ENCODE measurements at regions not wholly inside any gene's neighbourhood (a gene's known extent, or its start where the extent isn't known, plus 50 kb on each side); places are given as distances from the start of the nearest gene placed in this dataset.

DNA sequence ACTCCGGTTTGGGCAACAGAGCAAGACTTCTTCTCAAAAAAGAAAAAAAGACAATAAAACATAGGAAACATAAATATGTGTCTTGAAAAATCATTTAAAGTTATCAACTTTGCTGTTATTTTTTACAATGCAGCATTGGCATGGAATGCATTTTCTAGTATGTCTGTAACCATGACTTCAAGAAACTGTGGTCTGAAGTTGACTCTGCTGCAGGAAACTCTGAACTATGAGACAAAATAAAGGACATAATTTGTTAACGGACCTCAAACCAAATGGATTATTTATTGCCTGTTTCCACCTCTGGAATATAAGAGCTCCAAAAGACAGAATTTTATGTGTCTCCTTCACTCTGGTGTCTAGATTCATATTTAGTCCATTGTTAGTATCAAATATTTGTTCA lies 79.1 kb downstream of the TRIB2 start:
- Histone ChIP-seq H3K27me3 (no peaks in the 10 kb centered on the region), H3K4me3 (no peak overlapping the region), H3K36me3 (no peaks in the 10 kb centered on the region), H3K4me1 (no peaks in the 10 kb centered on the region), H3K27ac (no peak overlapping the region), H3K9me3 (no peaks in the 10 kb centered on the region)
- DNase-seq (ENCODE audit: low spot score in 2 of 2) = no peak
- intact Hi-C loops (cut with DNase I) = no loop called here
- TF ChIP-seq, protein P1, sequence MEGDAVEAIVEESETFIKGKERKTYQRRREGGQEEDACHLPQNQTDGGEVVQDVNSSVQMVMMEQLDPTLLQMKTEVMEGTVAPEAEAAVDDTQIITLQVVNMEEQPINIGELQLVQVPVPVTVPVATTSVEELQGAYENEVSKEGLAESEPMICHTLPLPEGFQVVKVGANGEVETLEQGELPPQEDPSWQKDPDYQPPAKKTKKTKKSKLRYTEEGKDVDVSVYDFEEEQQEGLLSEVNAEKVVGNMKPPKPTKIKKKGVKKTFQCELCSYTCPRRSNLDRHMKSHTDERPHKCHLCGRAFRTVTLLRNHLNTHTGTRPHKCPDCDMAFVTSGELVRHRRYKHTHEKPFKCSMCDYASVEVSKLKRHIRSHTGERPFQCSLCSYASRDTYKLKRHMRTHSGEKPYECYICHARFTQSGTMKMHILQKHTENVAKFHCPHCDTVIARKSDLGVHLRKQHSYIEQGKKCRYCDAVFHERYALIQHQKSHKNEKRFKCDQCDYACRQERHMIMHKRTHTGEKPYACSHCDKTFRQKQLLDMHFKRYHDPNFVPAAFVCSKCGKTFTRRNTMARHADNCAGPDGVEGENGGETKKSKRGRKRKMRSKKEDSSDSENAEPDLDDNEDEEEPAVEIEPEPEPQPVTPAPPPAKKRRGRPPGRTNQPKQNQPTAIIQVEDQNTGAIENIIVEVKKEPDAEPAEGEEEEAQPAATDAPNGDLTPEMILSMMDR (IDR thresholded peaks at IDR 0.05) = no peak

DNA sequence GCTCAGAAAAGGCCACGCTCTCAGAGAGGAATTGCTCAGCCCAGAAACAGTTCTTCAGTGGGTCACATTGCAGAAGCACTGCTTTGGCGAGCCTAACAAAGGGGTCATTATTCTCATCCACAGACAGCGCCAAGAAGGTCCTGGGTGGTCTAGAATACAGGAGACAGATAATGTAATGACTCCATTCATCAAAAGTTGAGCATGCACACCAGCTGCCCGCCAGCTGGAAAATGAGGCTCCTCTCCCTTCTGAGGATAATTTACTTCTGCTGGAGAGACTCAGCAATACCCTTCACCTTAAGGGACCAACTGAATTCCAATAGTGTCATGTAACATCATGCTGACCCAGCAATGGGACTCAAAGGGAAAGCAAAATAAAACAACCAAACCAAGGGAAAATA lies 79.9 kb downstream of the TRIB2 start:
- no peak overlapping the region for H3K27ac ChIP-seq
- no peaks in the 10 kb centered on the region for H3K4me1 ChIP-seq
- no peak for DNase-seq (ENCODE audit: low spot score in 2 of 2)
- TF ChIP-seq, protein P1 (IDR thresholded peaks at IDR 0.05) = no peak
- H3K4me3 ChIP-seq = no peak overlapping the region
- no peaks in the 10 kb centered on the region for H3K36me3 ChIP-seq
- no peaks in the 10 kb centered on the region for H3K9me3 ChIP-seq
- no peaks in the 10 kb centered on the region for H3K27me3 ChIP-seq
- intact Hi-C loops (cut with DNase I) = no loop called here

DNA sequence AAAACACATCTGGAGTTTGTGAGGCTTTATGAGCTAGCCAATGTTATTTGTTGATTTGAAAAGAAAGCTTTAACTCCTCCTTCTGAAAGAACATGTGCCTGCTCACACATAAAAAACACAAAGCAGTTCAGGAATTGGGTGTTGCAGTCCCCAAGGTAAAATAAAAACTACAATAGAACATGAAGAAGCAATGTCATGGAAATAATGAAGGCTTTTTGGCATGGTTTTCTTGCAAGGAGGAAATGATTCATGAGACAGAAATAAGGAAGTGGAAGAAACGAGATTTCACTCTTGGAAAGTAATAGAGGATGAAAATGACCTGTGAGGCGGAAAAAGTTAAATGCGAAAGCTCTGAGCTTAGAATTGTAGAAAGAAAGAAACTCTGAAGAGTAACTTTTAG lies 81.1 kb downstream of the TRIB2 start:
- Histone ChIP-seq H3K36me3 (no peaks in the 10 kb centered on the region), H3K4me1 (no peaks in the 10 kb centered on the region), H3K9me3 (no peaks in the 10 kb centered on the region), H3K27me3 (no peaks in the 10 kb centered on the region), H3K4me3 (no peak overlapping the region), H3K27ac (peak overlapping the region; percentile 7 to 37)
- no peak for DNase-seq (ENCODE audit: low spot score in 2 of 2)
- TF ChIP-seq, protein P1 (IDR thresholded peaks at IDR 0.05) = no peak
- intact Hi-C loops (cut with DNase I) = no loop called here

DNA sequence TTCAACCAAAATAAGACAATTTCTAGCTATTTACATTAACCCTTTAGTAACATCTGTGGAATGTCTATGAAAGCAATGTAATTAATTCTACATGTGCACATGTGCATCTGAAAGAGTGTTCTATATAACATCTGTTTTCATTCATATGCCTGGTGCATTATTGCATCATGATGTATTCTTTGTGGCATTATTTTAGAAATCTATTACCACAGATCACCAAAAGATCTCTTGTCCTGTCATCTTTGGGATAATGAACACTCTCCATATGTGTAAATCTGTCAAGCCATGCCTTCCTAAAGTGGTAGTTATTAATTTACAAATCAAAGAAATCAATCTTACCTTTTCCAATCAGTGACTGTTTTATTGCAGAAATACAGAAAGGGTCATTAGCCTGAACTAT lies 86.9 kb downstream of the TRIB2 start:
- intact Hi-C loops (cut with DNase I) = no loop called here
- Histone ChIP-seq H3K27ac (no peak overlapping the region), H3K27me3 (no peaks in the 10 kb centered on the region), H3K36me3 (no peaks in the 10 kb centered on the region), H3K4me1 (no peaks in the 10 kb centered on the region), H3K9me3 (no peaks in the 10 kb centered on the region), H3K4me3 (no peak overlapping the region)
- DNase-seq (ENCODE audit: low spot score in 2 of 2) = no peak
- TF ChIP-seq, protein P1 (IDR thresholded peaks at IDR 0.05) = no peak

DNA sequence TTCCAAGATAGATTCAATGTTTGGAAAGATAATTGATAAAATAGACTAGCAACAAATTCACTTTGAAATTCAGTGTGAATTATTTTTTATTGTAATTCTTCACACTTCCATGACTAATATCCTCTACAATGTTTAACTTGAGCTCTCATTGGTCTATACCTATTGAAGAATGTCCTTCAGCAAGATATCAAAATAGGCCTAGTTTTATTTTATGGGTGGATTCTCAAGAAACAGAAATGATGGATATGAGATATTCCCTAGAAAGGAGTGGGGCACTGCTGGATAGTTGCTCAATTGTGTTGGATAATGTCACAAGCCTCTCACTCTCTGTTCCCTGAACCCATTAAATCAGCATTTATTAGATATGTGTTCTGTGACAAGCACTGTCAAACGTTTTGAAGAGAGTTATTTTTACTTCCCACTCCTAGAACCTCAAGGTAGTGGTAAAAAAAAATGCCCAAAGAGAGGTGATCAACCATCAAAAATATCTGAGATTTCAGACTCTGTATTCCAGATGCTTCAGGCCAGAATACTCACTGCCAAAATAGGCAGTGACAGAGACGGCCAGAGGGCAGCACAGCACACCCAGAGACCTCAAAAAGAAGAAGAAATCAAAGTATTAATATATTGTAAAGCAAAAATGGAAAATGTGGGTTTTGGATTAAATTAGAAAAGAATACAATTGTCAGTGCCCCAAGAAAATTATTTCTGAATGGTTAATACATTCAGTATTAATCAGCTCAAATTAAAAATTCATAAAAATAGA lies 87.5 kb downstream of the TRIB2 start:
- TF ChIP-seq, protein P1 (IDR thresholded peaks at IDR 0.05) = no peak
- intact Hi-C loops (cut with DNase I) = no loop called here
- H3K27me3 ChIP-seq = no peaks in the 10 kb centered on the region
- H3K36me3 ChIP-seq = no peaks in the 10 kb centered on the region
- no peaks in the 10 kb centered on the region for H3K4me1 ChIP-seq
- H3K4me3 ChIP-seq = no peak overlapping the region
- no peak overlapping the region for H3K27ac ChIP-seq
- DNase-seq (ENCODE audit: low spot score in 2 of 2) = no peak
- H3K9me3 ChIP-seq = no peaks in the 10 kb centered on the region

DNA sequence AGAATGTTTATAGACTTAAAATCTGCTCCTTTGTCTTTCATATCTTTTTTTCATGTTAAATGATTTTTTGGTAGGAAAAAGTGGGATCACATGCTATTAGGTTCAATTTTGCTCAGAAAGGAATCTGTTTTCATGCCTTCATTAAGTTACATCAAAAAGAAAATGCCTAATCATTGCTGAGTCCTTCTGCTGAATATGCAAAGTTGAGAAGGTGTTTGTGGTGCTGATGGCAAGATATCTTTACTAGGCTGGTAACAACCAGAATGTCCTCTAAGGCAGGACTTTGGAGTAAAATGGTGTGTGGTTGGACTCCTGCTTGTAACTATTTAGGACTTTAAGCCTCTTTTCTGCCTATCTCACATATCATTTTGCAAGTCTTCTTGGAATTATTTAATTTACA lies 88.3 kb downstream of the TRIB2 start:
- Histone ChIP-seq H3K36me3 (no peaks in the 10 kb centered on the region), H3K4me1 (peaks cover 0 to 4% of the 10 kb centered on the region in 2 donors), H3K9me3 (no peaks in the 10 kb centered on the region), H3K27me3 (no peaks in the 10 kb centered on the region), H3K4me3 (no peak overlapping the region), H3K27ac (no peak overlapping the region)
- no peak for DNase-seq (ENCODE audit: low spot score in 2 of 2)
- TF ChIP-seq, protein P1 (IDR thresholded peaks at IDR 0.05) = no peak
- intact Hi-C loops (cut with DNase I) = no loop called here
